Subcutaneous abdominal adipose tissue (tissue), 5 donors: ENCODE measurements at regions not wholly inside any gene's neighbourhood (a gene's known extent, or its start where the extent isn't known, plus 50 kb on each side); places are given as distances from the start of the nearest gene placed in this dataset.
"Not testable (repeated sequence)": the region's sequence is repeated elsewhere in the genome, so short reads cannot be mapped to it uniquely, and the experiment has no call there.

Experiments
- H3K27ac ChIP-seq: one replicate; pipeline ENCODE4 v1.7.0; 2013; ENCODE audit warnings: low read depth, mild to moderate bottlenecking, inconsistent platforms, low read length, moderate library complexity
- H3K27me3 ChIP-seq, 5 donors: one replicate each; pipeline ENCODE4 v1.7.0; 2013; ENCODE audit warnings: low read length in 5 of 5, inconsistent platforms in 1 of 5; ENCODE audit not compliant: control insufficient read depth in 5 of 5, insufficient read depth in 4 of 5
- H3K36me3 ChIP-seq, 5 donors: one replicate each; pipeline ENCODE4 v1.7.0; 2013; ENCODE audit warnings: low read length in 5 of 5; ENCODE audit not compliant: control insufficient read depth in 5 of 5, insufficient read depth in 5 of 5
- H3K4me1 ChIP-seq, 5 donors: one replicate each; pipeline ENCODE4 v1.7.0; 2013; ENCODE audit warnings: low read length in 5 of 5, mild to moderate bottlenecking in 3 of 5, moderate library complexity in 1 of 5; ENCODE audit not compliant: control insufficient read depth in 5 of 5, insufficient read depth in 5 of 5
- H3K4me3 ChIP-seq, 5 donors: one replicate each; pipeline ENCODE4 v1.7.0; 2013; ENCODE audit warnings: low read length in 5 of 5, low read depth in 1 of 5
- H3K9ac ChIP-seq, 5 donors: one replicate each; pipeline ENCODE4 v1.7.0; 2013; ENCODE audit warnings: low read length in 5 of 5, mild to moderate bottlenecking in 4 of 5, moderate library complexity in 3 of 5
- H3K9me3 ChIP-seq, 5 donors: one replicate each; pipeline ENCODE4 v1.7.0; 2013; ENCODE audit warnings: low read length in 5 of 5; ENCODE audit not compliant: control insufficient read depth in 5 of 5
- donor health status: healthy.
- donor health status: healthy.
- donor health status: healthy.
- donor health status: healthy.
- donor health status: healthy.

DNA sequence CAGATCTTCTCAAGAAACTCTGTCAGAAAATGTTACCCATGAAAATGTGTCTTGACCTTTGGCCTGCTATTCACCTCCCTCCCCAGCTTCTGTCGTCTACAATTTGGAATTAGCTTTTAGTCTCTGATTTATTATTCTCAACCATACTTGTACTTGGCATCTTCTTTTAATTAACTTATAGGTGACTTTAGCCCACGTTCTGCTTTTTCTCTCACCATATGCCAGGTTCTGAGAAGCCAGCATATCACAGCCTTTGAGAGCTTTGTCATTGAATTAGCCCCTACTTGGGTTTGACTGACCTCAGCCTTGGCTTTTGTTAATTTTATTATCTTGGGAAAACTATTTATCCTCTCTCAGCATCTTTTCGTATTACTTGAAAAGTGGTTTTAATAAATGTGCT is 355.9 kb downstream of the OXSM start:
- Histone ChIP-seq H3K9me3 (peaks cover 0 to 4% (median 0%) of the 10 kb centered on the region in 5 donors), H3K27me3 (no peaks in the 10 kb centered on the region), H3K4me1 (no peaks in the 10 kb centered on the region), H3K9ac (no peak overlapping the region), H3K36me3 (no peaks in the 10 kb centered on the region), H3K4me3 (no peak overlapping the region), H3K27ac (no peak overlapping the region)

DNA sequence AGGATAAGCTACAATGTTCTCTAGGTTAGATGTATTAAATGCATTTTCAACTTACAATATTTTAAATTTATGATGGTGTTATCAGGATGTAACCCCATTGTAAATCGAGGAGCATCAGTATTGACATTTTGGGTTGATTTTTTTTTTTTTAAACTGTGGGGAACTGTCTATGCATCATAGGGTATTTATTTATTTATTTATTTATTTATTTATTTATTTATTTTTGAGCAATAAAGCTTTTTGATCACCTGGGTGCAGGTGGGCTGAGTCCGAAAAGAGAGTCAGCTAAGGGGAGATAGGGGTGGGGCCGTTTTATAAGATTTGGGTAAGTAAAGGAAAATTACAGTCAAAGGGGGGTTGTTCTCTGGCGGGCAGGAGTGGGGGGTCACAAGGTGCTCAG is 367.5 kb downstream of the OXSM start:
- not testable (repeated sequence) for H3K36me3 ChIP-seq, H3K4me1 ChIP-seq, H3K27ac ChIP-seq, H3K9me3 ChIP-seq, H3K9ac ChIP-seq, H3K4me3 ChIP-seq, H3K27me3 ChIP-seq

GRCh38 chr3:26171006-26171405 is 381.1 kb downstream of the OXSM start:
- no peak overlapping the region for H3K4me3 ChIP-seq
- H3K9me3 ChIP-seq: peaks cover 0 to 13% (median 4%) of the 10 kb centered on the region in 5 donors
- no peaks in the 10 kb centered on the region for H3K4me1 ChIP-seq
- no peak overlapping the region for H3K27ac ChIP-seq
- no peaks in the 10 kb centered on the region for H3K36me3 ChIP-seq
- H3K9ac ChIP-seq: no peak overlapping the region
- no peaks in the 10 kb centered on the region for H3K27me3 ChIP-seq

- Histone ChIP-seq H3K9ac (no peak overlapping the region), H3K4me1 (no peaks in the 10 kb centered on the region), H3K36me3 (no peaks in the 10 kb centered on the region), H3K27ac (no peak overlapping the region), H3K27me3 (no peaks in the 10 kb centered on the region), H3K9me3 (peaks cover 0 to 9% (median 0%) of the 10 kb centered on the region in 5 donors), H3K4me3 (no peak overlapping the region)
Measured at GRCh38 chr3:26191556-26191955, 401.7 kb downstream of the OXSM start.

DNA sequence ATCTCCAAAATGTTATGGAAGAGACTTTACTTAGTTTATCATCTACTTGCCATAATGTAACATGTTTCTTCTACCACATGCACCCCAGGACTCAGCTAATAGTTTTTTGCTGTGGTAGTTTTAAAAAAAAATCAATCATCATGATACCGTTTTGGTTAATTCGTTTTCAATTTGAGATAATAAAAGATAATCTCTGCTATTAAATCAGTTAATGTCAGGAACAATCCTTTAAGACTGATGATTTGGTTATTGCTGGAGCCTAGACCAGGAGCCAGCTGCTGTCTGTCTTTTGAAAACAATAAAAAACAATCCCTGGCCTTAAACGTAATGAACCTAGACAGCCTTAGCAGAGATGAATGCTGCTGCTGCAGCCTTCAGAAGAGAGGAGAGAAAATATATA is 403.7 kb downstream of the OXSM start:
- Histone ChIP-seq H3K27me3 (no peaks in the 10 kb centered on the region), H3K4me3 (no peak overlapping the region), H3K27ac (no peak overlapping the region), H3K36me3 (no peaks in the 10 kb centered on the region), H3K9me3 (peaks cover 0 to 9% (median 0%) of the 10 kb centered on the region in 5 donors), H3K9ac (no peak overlapping the region), H3K4me1 (no peaks in the 10 kb centered on the region)

DNA sequence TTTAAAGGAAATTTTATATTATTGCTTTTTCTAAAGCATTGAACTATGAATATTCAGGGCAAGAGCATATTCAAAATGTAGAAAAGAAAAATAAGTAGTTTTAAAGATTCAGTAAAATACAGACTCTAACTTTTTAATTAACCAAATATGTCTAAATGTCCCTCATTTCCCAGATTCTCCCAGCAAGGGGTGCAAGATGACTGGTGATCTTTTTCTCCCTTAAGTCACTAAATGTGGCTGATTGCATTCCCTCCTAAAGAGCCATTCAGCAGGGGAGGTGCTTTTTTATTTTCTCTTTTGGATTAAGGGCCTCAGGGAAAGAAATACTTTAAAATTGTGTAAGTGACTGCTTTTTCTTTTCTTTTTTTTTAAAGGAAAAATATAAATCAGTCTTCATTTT is 406.9 kb downstream of the OXSM start:
- no peaks in the 10 kb centered on the region for H3K36me3 ChIP-seq
- peaks cover 0 to 3% (median 0%) of the 10 kb centered on the region in 5 donors for H3K9me3 ChIP-seq
- no peak overlapping the region for H3K4me3 ChIP-seq
- no peak overlapping the region for H3K27ac ChIP-seq
- no peaks in the 10 kb centered on the region for H3K27me3 ChIP-seq
- no peaks in the 10 kb centered on the region for H3K4me1 ChIP-seq
- H3K9ac ChIP-seq: no peak overlapping the region

- H3K27ac ChIP-seq: no peak overlapping the region
- H3K4me3 ChIP-seq: no peak overlapping the region
- no peak overlapping the region for H3K9ac ChIP-seq
- H3K36me3 ChIP-seq: no peaks in the 10 kb centered on the region
- H3K27me3 ChIP-seq: no peaks in the 10 kb centered on the region
- H3K4me1 ChIP-seq: no peaks in the 10 kb centered on the region
- H3K9me3 ChIP-seq: peaks cover 0 to 3% (median 0%) of the 10 kb centered on the region in 5 donors
Measured at GRCh38 chr3:26198609-26199008, 408.7 kb downstream of the OXSM start.

- Histone ChIP-seq H3K27ac (no peak overlapping the region), H3K4me3 (no peak overlapping the region)
Measured at GRCh38 chr3:26202169-26202568, 412.3 kb downstream of the OXSM start.

GRCh38 chr3:26205475-26205874 is 415.6 kb downstream of the OXSM start:
- H3K27ac ChIP-seq: no peak overlapping the region
- H3K27me3 ChIP-seq: no peaks in the 10 kb centered on the region
- no peaks in the 10 kb centered on the region for H3K9me3 ChIP-seq
- H3K36me3 ChIP-seq: no peaks in the 10 kb centered on the region
- H3K4me3 ChIP-seq: no peak overlapping the region
- H3K9ac ChIP-seq: no peak overlapping the region
- no peaks in the 10 kb centered on the region for H3K4me1 ChIP-seq

More at GRCh38 chr3:26202169-26202568, 412.3 kb downstream of the OXSM start:
- Histone ChIP-seq H3K9ac (no peak overlapping the region), H3K27me3 (no peaks in the 10 kb centered on the region), H3K4me1 (no peaks in the 10 kb centered on the region), H3K36me3 (no peaks in the 10 kb centered on the region), H3K9me3 (no peaks in the 10 kb centered on the region)

- no peak overlapping the region for H3K9ac ChIP-seq
- no peaks in the 10 kb centered on the region for H3K36me3 ChIP-seq
- H3K27me3 ChIP-seq: no peaks in the 10 kb centered on the region
- H3K9me3 ChIP-seq: peaks cover 0 to 5% (median 0%) of the 10 kb centered on the region in 5 donors
- no peak overlapping the region for H3K4me3 ChIP-seq
- no peaks in the 10 kb centered on the region for H3K4me1 ChIP-seq
- no peak overlapping the region for H3K27ac ChIP-seq
Measured at GRCh38 chr3:26208201-26208600, 414.4 kb upstream of the LRRC3B start.

GRCh38 chr3:26229801-26230200 is 392.8 kb upstream of the LRRC3B start:
- no peaks in the 10 kb centered on the region for H3K27me3 ChIP-seq
- H3K4me1 ChIP-seq: no peaks in the 10 kb centered on the region
- H3K4me3 ChIP-seq: no peak overlapping the region
- H3K36me3 ChIP-seq: no peaks in the 10 kb centered on the region
- H3K9ac ChIP-seq: no peak overlapping the region
- no peak overlapping the region for H3K27ac ChIP-seq
- H3K9me3 ChIP-seq: peaks cover 0 to 3% (median 0%) of the 10 kb centered on the region in 5 donors
